Left lung (tissue), 4 donors: ENCODE measurements at regions not wholly inside any gene's neighbourhood (a gene's known extent, or its start where the extent isn't known, plus 50 kb on each side); places are given as distances from the start of the nearest gene placed in this dataset.

Source experiments
- ATAC-seq: fragments of 200-7000 bp; cut with Tn5 transposase; one replicate; pipeline ENCODE4 v1.9.1; 2020; ENCODE audit warnings: moderate library complexity
- DNase-seq, 4 donors: peaks; one replicate each; pipeline ENCODE4 v3.0.0-alpha.2; 2013 to 2020
- H3K27ac ChIP-seq, 2 donors: fragments of 200-600 bp; sonication (generic) in 1 of 2; one replicate each; pipeline versions ENCODE4 v1.5.0 to v1.8.0; 2020 to 2021
- H3K27me3 ChIP-seq, 2 donors: fragments of 200-600 bp; sonication (generic) in 1 of 2; one replicate each; pipeline versions ENCODE4 v1.5.0 to v1.8.0; 2020 to 2021
- H3K36me3 ChIP-seq, 2 donors: fragments of 200-600 bp; sonication (generic) in 1 of 2; one replicate each; pipeline versions ENCODE4 v1.5.0 to v1.8.0; 2020 to 2021
- H3K4me1 ChIP-seq, 2 donors: fragments of 200-600 bp; one replicate each; pipeline ENCODE4 v1.8.0; 2021
- H3K4me3 ChIP-seq, 2 donors: fragments of 200-600 bp; sonication (generic) in 1 of 2; one replicate each; pipeline versions ENCODE4 v1.5.0 to v1.8.0; 2020 to 2021; ENCODE audit warnings: mild to moderate bottlenecking in 1 of 2
- H3K9me3 ChIP-seq, 2 donors: fragments of 200-600 bp; sonication (generic) in 1 of 2; one replicate each; pipeline versions ENCODE4 v1.5.0 to v1.8.0; 2020 to 2021
- CTCF ChIP-seq, 2 donors: fragments of 200-600 bp; sonication (generic) in 1 of 2; IDR thresholded peaks; one replicate each; pipeline versions ENCODE4 v1.5.0 to v1.8.0; 2021; ENCODE audit warnings: antibody characterized with exemption in 2 of 2
- intact Hi-C, 2 donors: fragments of 100-400 bp; cut with DNase I; formaldehyde crosslinking; loops; one replicate each; pipeline versions ENCODE4 v1.11.2 to v1.14.2; 2022
- donor health status: DM: no; HTN: yes; CAD: no.
- donor health status: DM: no; HTN: no; CAD: no.

- H3K4me3 ChIP-seq: no peak overlapping the region
- no peaks in the 10 kb centered on the region for H3K27me3 ChIP-seq
- no peaks in the 10 kb centered on the region for H3K9me3 ChIP-seq
- H3K36me3 ChIP-seq: no peaks in the 10 kb centered on the region
- H3K27ac ChIP-seq: no peak overlapping the region
- intact Hi-C loops: no loop called here
- no peak for TF ChIP-seq CTCF (IDR thresholded peaks at IDR 0.05)
- no peaks in the 10 kb centered on the region for H3K4me1 ChIP-seq
- ATAC-seq (no peak), DNase-seq (no peak)
Observed at GRCh38 chr6:147817042-147817689, 308.7 kb downstream of the SAMD5 start.

GRCh38 chr6:147820520-147820919 lies 312.0 kb downstream of the SAMD5 start:
- Histone ChIP-seq H3K9me3 (no peaks in the 10 kb centered on the region), H3K36me3 (no peaks in the 10 kb centered on the region), H3K4me3 (no peak overlapping the region), H3K4me1 (no peaks in the 10 kb centered on the region), H3K27ac (no peak overlapping the region), H3K27me3 (no peaks in the 10 kb centered on the region)
- intact Hi-C loops: no loop called here
- ATAC-seq: no peak
- no peak for DNase-seq
- no peak for TF ChIP-seq CTCF (IDR thresholded peaks at IDR 0.05)

GRCh38 chr6:147821295-147821897 lies 312.9 kb downstream of the SAMD5 start:
- no peak overlapping the region for H3K27ac ChIP-seq
- ATAC-seq: no peak

GRCh38 chr6:147823936-147824335 lies 315.4 kb downstream of the SAMD5 start:
- no peaks in the 10 kb centered on the region for H3K4me1 ChIP-seq
- intact Hi-C loops: no loop called here
- ATAC-seq: no peak

More at GRCh38 chr6:147821295-147821897, 312.9 kb downstream of the SAMD5 start:
- Histone ChIP-seq H3K36me3 (no peaks in the 10 kb centered on the region), H3K4me3 (no peak overlapping the region), H3K27me3 (no peaks in the 10 kb centered on the region), H3K4me1 (no peaks in the 10 kb centered on the region), H3K9me3 (no peaks in the 10 kb centered on the region)
- no peak for DNase-seq
- TF ChIP-seq CTCF (IDR thresholded peaks at IDR 0.05): no peak
- intact Hi-C loops: no loop called here

More at GRCh38 chr6:147823936-147824335, 315.4 kb downstream of the SAMD5 start:
- DNase-seq: no peak
- Histone ChIP-seq H3K4me3 (no peak overlapping the region), H3K9me3 (no peaks in the 10 kb centered on the region), H3K36me3 (no peaks in the 10 kb centered on the region), H3K27me3 (no peaks in the 10 kb centered on the region), H3K27ac (no peak overlapping the region)
- no peak for TF ChIP-seq CTCF (IDR thresholded peaks at IDR 0.05)
